COLO829 (cell line): ENCODE measurements at regions not wholly inside any gene's neighbourhood (a gene's known extent, or its start where the extent isn't known, plus 50 kb on each side); places are given as distances from the start of the nearest gene placed in this dataset.
A peak's percentile ranks its signal among the peaks of the same experiment; 100 is the strongest.
"Not testable (repeated sequence)": the region's sequence is repeated elsewhere in the genome, so short reads cannot be mapped to it uniquely, and the experiment has no call there.

Experiments used
- DNase-seq: peaks from one replicate; pipeline ENCODE4 v3.0.0; 2012; ENCODE audit warnings: low spot score

DNA sequence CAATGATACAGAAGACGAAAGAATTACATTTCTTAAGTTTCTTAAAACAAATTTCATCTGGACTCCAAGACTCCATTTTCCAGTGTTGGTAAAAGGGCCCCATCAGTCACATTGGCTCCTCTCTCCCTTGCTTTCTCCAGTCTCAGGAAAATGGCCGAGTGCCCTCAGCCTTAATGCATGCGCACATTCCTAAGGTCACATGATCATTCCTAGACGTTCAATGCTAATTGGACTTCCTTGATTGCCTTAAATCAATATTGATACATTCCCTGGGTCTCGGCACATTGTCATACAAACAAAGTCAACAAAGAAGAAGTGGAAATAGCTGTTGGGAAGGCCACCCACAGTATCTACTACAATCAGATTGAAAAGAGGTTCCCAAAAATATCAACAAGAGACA, 413.6 kb upstream of the GRAMD2B start:
- DNase-seq, result no peak

- DNase-seq, result not testable (repeated sequence)
Observed at GRCh38 chr5:126011526-126011925, 411.7 kb upstream of the GRAMD2B start.

DNA sequence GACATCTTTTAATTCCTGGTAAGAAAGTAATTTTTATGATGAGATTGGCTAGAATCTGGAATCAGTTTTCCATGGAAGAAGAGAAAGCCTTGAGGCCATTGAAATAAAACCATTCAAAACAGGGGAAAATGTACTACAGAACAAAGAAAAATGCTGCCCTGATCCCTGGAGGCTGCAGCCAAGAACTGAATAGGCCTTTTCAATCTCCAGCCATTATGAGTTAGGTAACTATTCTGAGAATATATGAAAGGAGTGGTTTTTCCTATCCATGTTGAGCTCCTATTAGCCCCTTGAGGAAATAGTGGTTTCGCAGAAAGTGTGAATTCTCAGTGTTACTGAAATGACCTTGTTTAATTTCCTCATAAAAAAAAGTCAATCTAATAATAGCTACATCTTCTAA, 408.5 kb upstream of the GRAMD2B start:
- peak; percentile 37 for DNase-seq

DNA sequence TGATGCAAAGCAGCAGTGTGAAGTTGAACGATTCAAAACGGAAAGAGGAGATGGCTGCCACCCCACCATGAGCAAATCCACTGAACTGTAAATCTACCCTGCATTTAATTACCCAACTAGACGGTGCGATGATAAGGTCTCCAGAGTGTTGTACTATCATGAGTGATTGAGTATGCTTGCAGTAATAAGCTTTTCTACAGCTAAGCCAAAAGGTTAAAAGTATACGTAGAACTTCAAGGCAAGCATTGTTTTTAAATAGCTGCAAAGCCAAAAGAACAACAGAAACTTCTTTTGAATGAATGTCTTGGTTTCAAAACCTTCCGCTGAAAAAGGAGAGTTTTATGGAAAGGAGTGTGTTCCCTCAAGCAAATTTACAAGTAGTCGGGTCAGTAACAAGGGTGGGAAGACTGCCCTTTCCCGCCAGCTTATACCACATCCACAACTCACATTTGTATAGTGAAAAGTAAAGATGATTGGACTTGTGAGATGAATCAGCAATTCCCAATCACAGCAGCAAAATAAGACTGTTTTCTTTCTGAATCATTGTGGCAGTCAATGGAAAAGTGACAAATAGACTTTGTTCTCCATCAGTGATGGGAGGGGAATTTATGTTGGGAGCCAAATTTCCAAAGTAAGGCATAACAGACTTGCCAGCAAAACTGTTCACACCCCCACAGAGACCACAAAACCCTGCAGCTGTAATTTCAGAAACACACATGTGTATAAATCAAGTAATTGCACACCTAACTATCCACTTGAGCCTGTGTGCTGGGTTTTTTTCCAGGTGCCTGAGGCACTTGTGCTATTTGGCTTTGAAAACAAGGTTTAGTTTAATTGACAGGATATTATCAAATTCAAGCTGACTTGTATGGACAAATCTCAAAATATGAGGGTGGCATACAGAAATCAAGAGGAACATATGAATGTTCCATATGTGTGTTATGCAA, 407.7 kb upstream of the GRAMD2B start:
- peak; percentile 18 for DNase-seq

DNA sequence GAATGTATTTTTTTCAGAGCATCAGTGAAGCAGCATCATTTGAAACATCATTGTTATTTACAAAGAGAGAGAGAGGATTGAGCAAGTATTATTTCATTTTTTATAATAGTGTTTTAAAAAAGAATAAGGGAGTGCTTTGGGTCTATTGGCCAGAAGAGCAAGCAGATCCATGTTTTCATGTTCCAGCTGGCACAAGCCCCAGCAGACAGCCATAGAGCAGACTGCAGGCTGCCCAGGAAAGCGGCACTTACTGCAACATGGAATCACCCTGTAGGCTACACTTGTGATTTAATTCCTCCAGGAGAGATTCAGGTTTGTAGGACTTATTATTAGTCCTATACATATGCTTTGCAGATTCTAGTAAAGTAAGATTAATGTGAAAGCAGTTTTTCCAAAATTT, 407.0 kb upstream of the GRAMD2B start:
- no peak for DNase-seq

- DNase-seq, result no peak
Observed at GRCh38 chr5:126017096-126017495, 406.1 kb upstream of the GRAMD2B start.

DNA sequence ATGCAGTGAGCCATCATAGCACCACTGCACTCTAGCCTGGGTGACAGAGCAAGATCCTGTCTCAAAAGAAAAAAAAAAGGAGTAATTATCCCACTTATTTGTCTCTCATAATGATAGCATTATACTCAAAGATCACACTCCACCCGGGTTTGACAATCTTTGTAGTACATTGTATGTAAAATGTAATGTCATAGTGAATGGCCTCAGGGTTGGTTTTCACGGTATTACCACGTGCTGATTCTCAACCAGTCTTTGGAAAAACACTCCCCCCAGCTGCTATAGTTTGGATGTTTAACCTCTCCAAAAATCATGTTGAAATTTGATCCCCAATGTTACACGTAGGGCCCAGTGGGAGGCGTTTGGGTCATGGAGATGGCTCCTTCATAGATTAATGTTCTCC, 402.4 kb upstream of the GRAMD2B start:
- no peak for DNase-seq

GRCh38 chr5:126023994-126024441, 399.2 kb upstream of the GRAMD2B start:
- no peak for DNase-seq

GRCh38 chr5:126027149-126027548, 396.1 kb upstream of the GRAMD2B start:
- DNase-seq, result no peak

- no peak for DNase-seq
Observed at GRCh38 chr5:126027652-126028051, 395.6 kb upstream of the GRAMD2B start.

DNA sequence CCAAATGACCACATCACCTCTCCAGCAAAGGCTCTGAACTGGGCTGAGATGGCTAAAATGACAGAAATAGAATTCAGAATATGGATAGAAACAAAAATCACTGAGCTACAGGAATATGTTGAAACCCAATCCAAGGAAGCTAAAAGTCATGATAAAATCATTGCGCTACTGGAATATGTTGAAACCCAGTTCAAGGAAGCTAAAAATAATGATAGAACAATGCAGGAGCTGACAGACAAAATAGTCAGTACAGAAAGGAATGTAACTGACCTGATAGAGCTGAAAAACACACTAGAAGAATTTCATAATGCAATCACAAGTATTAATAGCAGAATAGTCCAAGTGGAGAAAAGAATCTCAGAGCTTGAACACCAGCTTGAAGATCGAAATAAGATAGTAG, 394.9 kb upstream of the GRAMD2B start:
- DNase-seq, result no peak

DNA sequence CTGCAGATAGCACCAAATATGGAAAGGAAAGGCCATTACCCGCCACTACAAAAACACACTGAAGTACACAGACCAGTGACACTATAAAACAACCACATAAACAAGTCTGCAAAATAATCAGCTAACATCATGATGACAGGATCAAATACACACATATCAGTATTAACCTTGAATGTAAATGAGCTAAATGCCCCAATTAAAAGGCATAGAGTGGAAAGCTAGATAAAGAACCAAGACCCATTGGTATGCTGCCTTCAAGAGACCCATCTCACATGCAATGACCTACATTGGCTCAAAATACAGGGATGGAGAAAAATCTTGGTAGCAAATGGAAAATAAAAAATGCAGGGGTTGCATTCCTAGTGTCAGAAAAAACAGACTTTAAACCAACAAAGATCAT, 393.9 kb upstream of the GRAMD2B start:
- DNase-seq, result not testable (repeated sequence)

- no peak for DNase-seq
Observed at GRCh38 chr5:126030698-126031097, 392.5 kb upstream of the GRAMD2B start.

DNA sequence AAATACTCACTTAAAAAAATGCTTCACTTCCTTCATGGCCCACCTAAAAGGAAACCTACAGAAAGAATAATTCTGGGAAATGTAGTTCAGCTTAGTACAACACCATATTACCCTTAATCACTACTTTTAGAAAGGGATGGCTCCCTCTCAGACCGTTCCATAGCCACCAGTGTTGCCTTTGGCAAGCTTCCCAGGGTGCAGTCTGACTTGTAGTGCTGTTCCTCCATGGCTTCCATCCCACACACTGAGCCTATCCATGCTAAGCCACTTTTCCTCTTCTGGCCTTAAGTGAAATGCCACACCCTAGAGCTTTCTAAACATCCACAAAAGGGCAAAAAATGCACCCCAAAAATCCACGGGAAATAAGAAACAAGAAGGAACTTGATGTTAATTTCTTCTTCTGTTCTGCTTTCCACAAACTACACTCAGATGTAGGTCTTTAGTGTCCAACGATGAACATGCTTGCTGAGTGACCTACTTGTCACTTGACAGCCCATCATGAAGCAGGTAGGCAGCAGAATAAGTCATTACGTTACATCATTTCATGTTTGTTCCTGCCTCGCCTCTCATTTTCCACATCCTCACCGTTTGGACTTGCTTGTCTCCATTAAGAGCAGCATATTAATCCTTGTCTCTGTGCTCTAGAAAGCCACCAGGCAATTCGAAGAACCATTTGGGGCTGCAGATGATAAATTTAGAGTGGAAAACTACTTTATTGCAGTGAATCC, 391.1 kb upstream of the GRAMD2B start:
- no peak for DNase-seq

- no peak for DNase-seq
Observed at GRCh38 chr5:126043688-126044087, 379.5 kb upstream of the GRAMD2B start.

DNA sequence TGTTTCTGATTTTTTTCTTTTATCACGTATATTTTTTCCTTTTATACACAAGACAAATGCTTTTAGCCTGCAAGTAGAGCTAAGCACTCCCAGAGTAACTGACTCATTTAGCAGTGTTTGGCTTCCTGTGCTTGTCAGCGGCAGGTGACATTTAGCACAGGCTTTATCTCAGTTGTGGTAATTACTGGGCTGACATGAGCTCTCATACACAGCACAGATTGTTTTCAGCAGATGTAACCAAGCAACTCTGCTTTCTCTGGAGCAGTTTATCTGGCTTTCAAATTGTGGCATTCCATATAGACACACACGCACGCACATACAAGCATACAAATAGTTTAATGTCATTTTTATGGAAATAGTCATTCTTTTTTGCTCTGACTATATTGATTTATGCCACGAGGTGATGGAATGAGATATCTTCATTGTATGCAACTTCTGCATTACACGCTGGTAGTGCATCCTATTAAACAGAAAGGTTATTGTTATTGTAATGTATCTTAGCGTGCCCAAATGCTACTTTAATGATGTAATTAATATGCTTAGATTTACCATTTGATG, 379.0 kb upstream of the GRAMD2B start:
- peak; percentile 63 for DNase-seq

DNA sequence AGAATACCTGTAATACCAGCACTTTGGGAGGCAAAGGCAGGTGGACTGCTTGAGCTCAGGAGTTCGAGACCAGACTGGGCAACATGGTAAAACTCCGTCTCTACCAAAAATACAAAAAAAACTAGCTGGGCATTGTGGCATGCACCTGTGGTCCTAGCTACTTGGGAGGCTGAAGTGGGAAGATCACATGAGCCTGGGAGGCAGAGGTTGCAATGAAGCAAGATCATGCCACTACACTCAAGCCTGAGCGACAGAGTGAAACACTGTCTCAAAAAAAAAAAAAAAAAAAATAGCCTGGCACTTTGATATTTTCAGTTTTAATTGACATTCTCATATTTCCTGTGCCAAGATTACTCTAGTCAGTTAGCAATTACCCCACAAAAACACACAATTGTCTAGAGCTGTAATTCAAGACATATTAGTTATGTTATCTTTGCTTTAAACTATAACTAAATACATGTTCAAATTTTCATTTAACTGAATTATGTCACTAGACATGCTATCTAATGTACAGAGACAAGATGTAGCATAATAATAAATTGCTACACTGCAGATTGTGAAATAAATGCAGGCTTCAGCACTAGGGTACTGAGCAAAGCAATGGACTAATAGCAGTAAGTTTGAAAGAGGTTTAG, 378.2 kb upstream of the GRAMD2B start:
- no peak for DNase-seq

- DNase-seq, result no peak
Observed at GRCh38 chr5:126046318-126046717, 376.9 kb upstream of the GRAMD2B start.

DNA sequence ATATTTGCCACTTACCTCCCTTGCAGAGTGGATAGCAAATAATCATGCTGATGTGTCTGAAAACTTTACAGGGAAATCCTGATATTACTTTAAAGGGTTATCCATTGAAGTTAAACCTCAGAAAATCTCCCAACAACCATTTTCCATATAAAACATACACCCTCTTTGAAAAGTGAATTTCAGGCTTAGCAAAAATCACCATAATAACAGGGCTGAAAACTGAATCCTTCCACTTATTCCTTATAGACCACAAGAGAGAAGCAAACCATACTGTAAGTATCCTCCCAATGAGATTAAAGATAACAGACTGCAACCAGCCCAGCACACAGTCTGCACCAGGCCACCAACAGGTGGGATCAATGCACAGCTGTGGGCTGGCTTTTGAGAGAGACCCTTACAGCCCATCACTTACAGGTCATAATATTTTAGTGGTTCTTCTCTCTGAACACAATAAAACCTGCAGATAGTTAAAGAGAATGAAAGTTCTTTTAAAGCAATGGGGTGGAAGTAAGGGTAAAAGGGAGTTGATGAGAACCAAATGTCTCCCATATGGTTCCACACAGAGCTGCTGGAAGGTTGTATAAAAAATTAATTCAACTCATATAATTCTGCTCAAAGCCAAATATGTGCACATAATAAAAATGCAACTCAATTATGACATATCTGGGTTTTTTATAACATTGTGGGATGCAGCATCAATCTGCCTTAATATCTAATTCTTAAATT, 376.2 kb upstream of the GRAMD2B start:
- DNase-seq, result no peak

DNA sequence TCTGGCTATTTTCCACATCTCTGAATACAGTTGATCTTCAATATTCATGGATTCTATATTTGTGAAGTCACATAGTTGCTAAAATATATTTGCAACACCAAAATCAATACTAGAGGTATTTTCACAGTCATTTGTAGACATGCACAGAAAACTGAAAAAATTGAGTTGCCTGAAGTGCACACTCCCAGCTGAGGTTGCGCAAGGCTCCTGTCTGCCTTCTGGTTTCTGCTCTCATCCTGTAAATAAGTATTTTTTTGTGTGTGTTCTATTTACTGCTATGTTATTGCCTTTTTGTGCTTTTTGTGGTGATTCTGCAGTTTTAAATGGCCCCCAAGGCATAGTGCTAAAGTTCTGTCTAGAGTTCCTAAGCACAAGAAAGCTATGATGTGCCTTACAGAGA, 371.1 kb upstream of the GRAMD2B start:
- DNase-seq, result no peak

DNA sequence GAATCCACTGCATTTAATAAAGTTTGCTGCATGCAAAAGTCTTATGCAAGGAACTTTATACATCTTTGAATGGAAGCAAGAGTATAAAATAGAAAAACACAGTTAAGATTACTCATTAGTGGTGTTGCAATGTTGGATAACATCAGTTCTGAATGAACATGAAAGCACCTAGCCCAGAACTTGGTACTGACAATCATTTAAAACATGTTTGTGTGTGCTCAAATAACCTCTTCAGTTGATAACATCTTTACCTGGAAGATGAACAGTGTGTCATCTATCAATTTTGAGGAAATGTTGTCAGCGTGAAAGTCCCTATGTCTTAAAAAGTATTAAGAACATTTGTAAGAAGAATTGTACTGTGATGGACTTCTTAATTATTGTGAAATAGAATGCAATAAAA, 370.4 kb upstream of the GRAMD2B start:
- DNase-seq, result no peak

DNA sequence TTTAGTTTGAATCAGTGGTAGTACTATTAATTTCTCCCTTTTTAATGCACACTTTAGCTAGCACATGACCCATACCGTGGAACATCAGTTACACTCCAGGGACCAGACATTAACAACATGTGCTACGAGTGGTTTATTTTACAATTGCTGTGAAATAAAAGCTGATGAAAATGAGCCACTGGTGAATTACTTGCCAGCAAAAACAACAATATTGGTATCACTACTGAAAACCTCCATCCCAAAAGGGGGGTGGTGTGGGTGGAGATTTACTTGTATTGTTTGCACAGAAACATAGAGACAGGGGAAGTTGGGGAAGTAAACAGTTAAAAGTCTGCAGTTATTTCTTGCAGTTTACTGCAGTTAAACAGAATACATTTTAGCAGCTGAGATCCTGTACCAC, 369.6 kb upstream of the GRAMD2B start:
- DNase-seq, result no peak
